HepG2 (cell line): ENCODE measurements at regions not wholly inside any gene's neighbourhood (a gene's known extent, or its start where the extent isn't known, plus 50 kb on each side); places are given as distances from the start of the nearest gene placed in this dataset.

Source experiments
- ATRX ChIP-seq: sonication (generic); formaldehyde crosslinking; IDR thresholded peaks from 2 replicates; pipeline ENCODE4 v1.4.0; 2020; ENCODE audit warnings: missing genetic modification reagents, borderline replicate concordance
- EHMT2 ChIP-seq: fragments of 200-600 bp; sonication (generic); IDR thresholded peaks from 2 replicates; pipeline ENCODE4 v1.7.0; 2017; ENCODE audit warnings: antibody characterized with exemption, low read depth, low read length, borderline replicate concordance
- ISX ChIP-seq: sonication (generic); formaldehyde crosslinking; conservative IDR thresholded peaks from 2 replicates; pipeline ENCODE4 v1.5.0; 2020; ENCODE audit warnings: missing genetic modification reagents
- NR2F6 ChIP-seq, 2 experiments: IDR thresholded peaks; 2 replicates each; pipeline ENCODE4 v1.6.1; 2016; ENCODE audit warnings: antibody characterized with exemption in 1 of 2, mild to moderate bottlenecking in 1 of 2
- PAX8 ChIP-seq: sonication (generic); formaldehyde crosslinking; IDR thresholded peaks from 2 replicates; pipeline ENCODE4 v1.8.0; 2022; ENCODE audit warnings: mild to moderate bottlenecking, missing genetic modification reagents, borderline replicate concordance
- RBM39 ChIP-seq: fragments of 200-400 bp; formaldehyde crosslinking; IDR thresholded peaks from one replicate; pipeline ENCODE4 v1.6.1; 2018; ENCODE audit warnings: antibody characterized with exemption, mild to moderate bottlenecking, low read depth, low read length; ENCODE audit not compliant: poor library complexity, severe bottlenecking
- RFX3 ChIP-seq: IDR thresholded peaks from 2 replicates; pipeline ENCODE4 v1.6.1; 2016; ENCODE audit warnings: missing biosample characterization, missing genetic modification reagents
- SMYD3 ChIP-seq: sonication (generic); formaldehyde crosslinking; IDR thresholded peaks from 2 replicates; pipeline ENCODE4 v1.8.1; 2023; ENCODE audit warnings: mild to moderate bottlenecking, missing genetic modification reagents
- SNAI1 ChIP-seq: sonication (generic); formaldehyde crosslinking; IDR thresholded peaks from 2 replicates; pipeline ENCODE4 v1.5.0; 2020; ENCODE audit warnings: mild to moderate bottlenecking, missing genetic modification reagents, borderline replicate concordance
- SNAPC2 ChIP-seq: sonication (generic); formaldehyde crosslinking; IDR thresholded peaks from 2 replicates; pipeline ENCODE4 v1.8.1; 2022; ENCODE audit warnings: mild to moderate bottlenecking, missing genetic modification reagents
- SP140L ChIP-seq: sonication (generic); formaldehyde crosslinking; IDR thresholded peaks from 2 replicates; pipeline ENCODE4 v1.4.0; 2020; ENCODE audit warnings: missing genetic modification reagents, borderline replicate concordance
- SPEN ChIP-seq: sonication (generic); formaldehyde crosslinking; IDR thresholded peaks from 2 replicates; pipeline ENCODE4 v1.5.1; 2020; ENCODE audit warnings: low read depth, mild to moderate bottlenecking, missing genetic modification reagents
- ZC3H4 ChIP-seq: sonication (generic); formaldehyde crosslinking; IDR thresholded peaks from 2 replicates; pipeline ENCODE4 v1.4.0; 2020; ENCODE audit warnings: missing genetic modification reagents, borderline replicate concordance
- ZKSCAN5 ChIP-seq: sonication (generic); formaldehyde crosslinking; IDR thresholded peaks from 2 replicates; pipeline ENCODE4 v1.5.1; 2020; ENCODE audit warnings: mild to moderate bottlenecking, missing genetic modification reagents
- ZNF24 ChIP-seq: fragments of 450-650 bp; IDR thresholded peaks from 2 replicates; pipeline ENCODE4 v1.6.1; 2017; ENCODE audit warnings: antibody characterized with exemption, mild to moderate bottlenecking
- ZNF44 ChIP-seq: sonication (generic); formaldehyde crosslinking; IDR thresholded peaks from 2 replicates; pipeline ENCODE4 v1.5.1; 2020; ENCODE audit warnings: mild to moderate bottlenecking, missing genetic modification reagents
- TF ChIP-seq, protein P1 (sequence below): sonication (generic); formaldehyde crosslinking; IDR thresholded peaks from 2 replicates; pipeline ENCODE4 v1.4.0; 2020; ENCODE audit warnings: mild to moderate bottlenecking, missing genetic modification reagents
- TF ChIP-seq, protein P2 (sequence below): sonication (generic); formaldehyde crosslinking; conservative IDR thresholded peaks from 2 replicates; pipeline ENCODE4 v1.8.1; 2023; ENCODE audit warnings: missing genetic modification reagents
- TF ChIP-seq, protein P3 (sequence below): sonication (generic); formaldehyde crosslinking; conservative IDR thresholded peaks from 2 replicates; pipeline ENCODE4 v1.8.0; 2022; ENCODE audit warnings: missing genetic modification reagents
- TF ChIP-seq, protein P4 (sequence below): sonication (generic); formaldehyde crosslinking; IDR thresholded peaks from 2 replicates; pipeline ENCODE4 v1.4.0; 2020; ENCODE audit warnings: missing genetic modification reagents

DNA sequence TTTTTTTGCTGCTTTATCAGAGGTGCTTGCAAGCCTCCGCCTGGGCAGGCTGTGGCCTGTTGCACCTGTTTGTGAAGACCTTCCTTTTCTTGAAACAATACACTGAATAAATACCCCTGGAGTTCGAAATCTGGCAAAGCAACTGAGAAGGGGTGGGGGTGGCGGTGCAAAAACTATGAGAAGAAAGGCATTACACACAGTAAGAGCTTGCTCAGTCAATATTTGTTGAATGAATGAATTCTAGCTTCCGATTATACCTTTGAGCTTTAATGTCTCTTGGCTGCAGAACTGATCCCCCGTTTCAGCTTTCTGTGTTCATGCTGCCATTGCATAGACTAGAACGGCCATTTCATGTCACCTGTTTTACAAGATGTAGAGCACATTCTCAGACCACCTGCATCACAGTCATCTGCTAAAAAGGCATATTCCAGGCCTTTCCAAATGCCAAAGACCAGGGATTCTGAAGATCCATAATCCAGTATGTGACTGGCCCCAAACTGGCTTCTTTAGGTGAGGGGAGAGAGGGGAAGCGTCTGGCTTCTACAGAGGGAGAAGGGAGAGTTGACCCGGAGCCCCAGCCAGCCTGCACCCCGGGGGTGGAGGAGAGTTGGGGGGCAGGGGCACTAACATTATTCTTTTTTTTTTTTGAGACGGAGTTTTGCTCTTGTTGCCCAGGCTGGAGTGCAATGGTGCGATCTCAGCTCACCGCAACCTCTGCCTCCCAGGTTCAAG lies 111.5 kb downstream of the ETS2 start (continued):
- TF ChIP-seq, protein P1, sequence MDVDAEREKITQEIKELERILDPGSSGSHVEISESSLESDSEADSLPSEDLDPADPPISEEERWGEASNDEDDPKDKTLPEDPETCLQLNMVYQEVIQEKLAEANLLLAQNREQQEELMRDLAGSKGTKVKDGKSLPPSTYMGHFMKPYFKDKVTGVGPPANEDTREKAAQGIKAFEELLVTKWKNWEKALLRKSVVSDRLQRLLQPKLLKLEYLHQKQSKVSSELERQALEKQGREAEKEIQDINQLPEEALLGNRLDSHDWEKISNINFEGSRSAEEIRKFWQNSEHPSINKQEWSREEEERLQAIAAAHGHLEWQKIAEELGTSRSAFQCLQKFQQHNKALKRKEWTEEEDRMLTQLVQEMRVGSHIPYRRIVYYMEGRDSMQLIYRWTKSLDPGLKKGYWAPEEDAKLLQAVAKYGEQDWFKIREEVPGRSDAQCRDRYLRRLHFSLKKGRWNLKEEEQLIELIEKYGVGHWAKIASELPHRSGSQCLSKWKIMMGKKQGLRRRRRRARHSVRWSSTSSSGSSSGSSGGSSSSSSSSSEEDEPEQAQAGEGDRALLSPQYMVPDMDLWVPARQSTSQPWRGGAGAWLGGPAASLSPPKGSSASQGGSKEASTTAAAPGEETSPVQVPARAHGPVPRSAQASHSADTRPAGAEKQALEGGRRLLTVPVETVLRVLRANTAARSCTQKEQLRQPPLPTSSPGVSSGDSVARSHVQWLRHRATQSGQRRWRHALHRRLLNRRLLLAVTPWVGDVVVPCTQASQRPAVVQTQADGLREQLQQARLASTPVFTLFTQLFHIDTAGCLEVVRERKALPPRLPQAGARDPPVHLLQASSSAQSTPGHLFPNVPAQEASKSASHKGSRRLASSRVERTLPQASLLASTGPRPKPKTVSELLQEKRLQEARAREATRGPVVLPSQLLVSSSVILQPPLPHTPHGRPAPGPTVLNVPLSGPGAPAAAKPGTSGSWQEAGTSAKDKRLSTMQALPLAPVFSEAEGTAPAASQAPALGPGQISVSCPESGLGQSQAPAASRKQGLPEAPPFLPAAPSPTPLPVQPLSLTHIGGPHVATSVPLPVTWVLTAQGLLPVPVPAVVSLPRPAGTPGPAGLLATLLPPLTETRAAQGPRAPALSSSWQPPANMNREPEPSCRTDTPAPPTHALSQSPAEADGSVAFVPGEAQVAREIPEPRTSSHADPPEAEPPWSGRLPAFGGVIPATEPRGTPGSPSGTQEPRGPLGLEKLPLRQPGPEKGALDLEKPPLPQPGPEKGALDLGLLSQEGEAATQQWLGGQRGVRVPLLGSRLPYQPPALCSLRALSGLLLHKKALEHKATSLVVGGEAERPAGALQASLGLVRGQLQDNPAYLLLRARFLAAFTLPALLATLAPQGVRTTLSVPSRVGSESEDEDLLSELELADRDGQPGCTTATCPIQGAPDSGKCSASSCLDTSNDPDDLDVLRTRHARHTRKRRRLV (CRISPR knock-in tag): no peak
- TF ChIP-seq ZC3H4 (CRISPR knock-in tag) (no peak), ATRX (CRISPR knock-in tag) (no peak), ISX (CRISPR knock-in tag) (no peak), EHMT2 (peak; percentile 33; the same call in 1 of the 2 replicates), RFX3 (no peak), SNAI1 (CRISPR knock-in tag) (0 out of 2 replicates have a peak, but pooled peaks have one; percentile 27), SP140L (CRISPR knock-in tag) (no peak), SMYD3 (no peak), ZNF24 (peak; percentile 94), NR2F6 (IDR thresholded peaks at IDR 0.05) (peak; percentile 73), NR2F6 (CRISPR knock-in tag; IDR thresholded peaks at IDR 0.05) (peak; percentile 66), SNAPC2 (CRISPR knock-in tag) (no peak; the same call in 1 of the 2 replicates), ZNF44 (CRISPR knock-in tag) (no peak), SPEN (no peak), RBM39 (no peak), PAX8 (no peak), ZKSCAN5 (CRISPR knock-in tag) (no peak)
- TF ChIP-seq, protein P2, sequence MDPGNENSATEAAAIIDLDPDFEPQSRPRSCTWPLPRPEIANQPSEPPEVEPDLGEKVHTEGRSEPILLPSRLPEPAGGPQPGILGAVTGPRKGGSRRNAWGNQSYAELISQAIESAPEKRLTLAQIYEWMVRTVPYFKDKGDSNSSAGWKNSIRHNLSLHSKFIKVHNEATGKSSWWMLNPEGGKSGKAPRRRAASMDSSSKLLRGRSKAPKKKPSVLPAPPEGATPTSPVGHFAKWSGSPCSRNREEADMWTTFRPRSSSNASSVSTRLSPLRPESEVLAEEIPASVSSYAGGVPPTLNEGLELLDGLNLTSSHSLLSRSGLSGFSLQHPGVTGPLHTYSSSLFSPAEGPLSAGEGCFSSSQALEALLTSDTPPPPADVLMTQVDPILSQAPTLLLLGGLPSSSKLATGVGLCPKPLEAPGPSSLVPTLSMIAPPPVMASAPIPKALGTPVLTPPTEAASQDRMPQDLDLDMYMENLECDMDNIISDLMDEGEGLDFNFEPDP: no peak
- TF ChIP-seq, protein P3, sequence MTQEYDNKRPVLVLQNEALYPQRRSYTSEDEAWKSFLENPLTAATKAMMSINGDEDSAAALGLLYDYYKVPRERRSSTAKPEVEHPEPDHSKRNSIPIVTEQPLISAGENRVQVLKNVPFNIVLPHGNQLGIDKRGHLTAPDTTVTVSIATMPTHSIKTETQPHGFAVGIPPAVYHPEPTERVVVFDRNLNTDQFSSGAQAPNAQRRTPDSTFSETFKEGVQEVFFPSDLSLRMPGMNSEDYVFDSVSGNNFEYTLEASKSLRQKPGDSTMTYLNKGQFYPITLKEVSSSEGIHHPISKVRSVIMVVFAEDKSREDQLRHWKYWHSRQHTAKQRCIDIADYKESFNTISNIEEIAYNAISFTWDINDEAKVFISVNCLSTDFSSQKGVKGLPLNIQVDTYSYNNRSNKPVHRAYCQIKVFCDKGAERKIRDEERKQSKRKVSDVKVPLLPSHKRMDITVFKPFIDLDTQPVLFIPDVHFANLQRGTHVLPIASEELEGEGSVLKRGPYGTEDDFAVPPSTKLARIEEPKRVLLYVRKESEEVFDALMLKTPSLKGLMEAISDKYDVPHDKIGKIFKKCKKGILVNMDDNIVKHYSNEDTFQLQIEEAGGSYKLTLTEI: no peak
- TF ChIP-seq, protein P4, sequence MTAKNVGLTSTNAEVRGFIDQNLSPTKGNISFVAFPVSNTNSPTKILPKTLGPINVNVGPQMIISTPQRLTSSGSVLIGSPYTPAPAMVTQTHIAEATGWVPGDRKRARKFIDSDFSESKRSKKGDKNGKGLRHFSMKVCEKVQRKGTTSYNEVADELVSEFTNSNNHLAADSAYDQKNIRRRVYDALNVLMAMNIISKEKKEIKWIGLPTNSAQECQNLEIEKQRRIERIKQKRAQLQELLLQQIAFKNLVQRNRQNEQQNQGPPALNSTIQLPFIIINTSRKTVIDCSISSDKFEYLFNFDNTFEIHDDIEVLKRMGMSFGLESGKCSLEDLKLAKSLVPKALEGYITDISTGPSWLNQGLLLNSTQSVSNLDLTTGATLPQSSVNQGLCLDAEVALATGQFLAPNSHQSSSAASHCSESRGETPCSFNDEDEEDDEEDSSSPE: no peak
